Lower leg skin (tissue), 3 donors: ENCODE measurements at regions not wholly inside any gene's neighbourhood (a gene's known extent, or its start where the extent isn't known, plus 50 kb on each side); places are given as distances from the start of the nearest gene placed in this dataset.
"Not testable (repeated sequence)": the region's sequence is repeated elsewhere in the genome, so short reads cannot be mapped to it uniquely, and the experiment has no call there.

Experiments used
- POLR2A ChIP-seq, 2 donors: fragments of 450-650 bp; IDR thresholded peaks; one replicate each; pipeline ENCODE4 v1.6.1; 2016 to 2017; ENCODE audit warnings: antibody characterized with exemption in 2 of 2, mild to moderate bottlenecking in 1 of 2, moderate library complexity in 1 of 2
- TF ChIP-seq, protein P1 (sequence below), 3 donors: fragments of 450-650 bp; IDR thresholded peaks; one replicate each; pipeline ENCODE4 v1.5.1; 2016; ENCODE audit warnings: antibody characterized with exemption in 3 of 3, mild to moderate bottlenecking in 3 of 3, moderate library complexity in 2 of 3

- TF ChIP-seq, protein P1, sequence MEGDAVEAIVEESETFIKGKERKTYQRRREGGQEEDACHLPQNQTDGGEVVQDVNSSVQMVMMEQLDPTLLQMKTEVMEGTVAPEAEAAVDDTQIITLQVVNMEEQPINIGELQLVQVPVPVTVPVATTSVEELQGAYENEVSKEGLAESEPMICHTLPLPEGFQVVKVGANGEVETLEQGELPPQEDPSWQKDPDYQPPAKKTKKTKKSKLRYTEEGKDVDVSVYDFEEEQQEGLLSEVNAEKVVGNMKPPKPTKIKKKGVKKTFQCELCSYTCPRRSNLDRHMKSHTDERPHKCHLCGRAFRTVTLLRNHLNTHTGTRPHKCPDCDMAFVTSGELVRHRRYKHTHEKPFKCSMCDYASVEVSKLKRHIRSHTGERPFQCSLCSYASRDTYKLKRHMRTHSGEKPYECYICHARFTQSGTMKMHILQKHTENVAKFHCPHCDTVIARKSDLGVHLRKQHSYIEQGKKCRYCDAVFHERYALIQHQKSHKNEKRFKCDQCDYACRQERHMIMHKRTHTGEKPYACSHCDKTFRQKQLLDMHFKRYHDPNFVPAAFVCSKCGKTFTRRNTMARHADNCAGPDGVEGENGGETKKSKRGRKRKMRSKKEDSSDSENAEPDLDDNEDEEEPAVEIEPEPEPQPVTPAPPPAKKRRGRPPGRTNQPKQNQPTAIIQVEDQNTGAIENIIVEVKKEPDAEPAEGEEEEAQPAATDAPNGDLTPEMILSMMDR (IDR thresholded peaks at IDR 0.05), result not testable (repeated sequence)
- TF ChIP-seq POLR2A (IDR thresholded peaks at IDR 0.05), result not testable (repeated sequence)
These were observed 195.1 kb downstream of the OTOP1 start for GRCh38 chr4:4031446-4032135.
